Psoas muscle (tissue), 7 donors: ENCODE measurements at regions not wholly inside any gene's neighbourhood (a gene's known extent, or its start where the extent isn't known, plus 50 kb on each side); places are given as distances from the start of the nearest gene placed in this dataset.

Experiments used
- ATAC-seq, 4 donors: fragments of 200-7000 bp; cut with Tn5 transposase; one replicate each; pipeline ENCODE4 v1.9.1; 2020; ENCODE audit warnings: moderate library complexity in 3 of 4, mild to moderate bottlenecking in 2 of 4
- DNase-seq, 2 donors: peaks; one replicate each; pipeline ENCODE4 v3.0.0-alpha.2; 2020
- H3K27ac ChIP-seq: fragments of 200-600 bp; one replicate; pipeline ENCODE4 v1.8.0; 2022
- H3K27me3 ChIP-seq, 3 donors: fragments of 200-600 bp in 1 of 3; one replicate each; pipeline versions ENCODE4 v1.6.1 to v1.8.0; 2013 to 2022; ENCODE audit warnings: low read length in 2 of 3, mild to moderate bottlenecking in 2 of 3, moderate library complexity in 1 of 3; ENCODE audit not compliant: insufficient read depth in 3 of 3
- H3K36me3 ChIP-seq, 2 donors: fragments of 200-600 bp in 1 of 2; one replicate each; pipeline versions ENCODE4 v1.6.1 to v1.8.0; 2013 to 2022; ENCODE audit warnings: low read depth in 1 of 2, mild to moderate bottlenecking in 1 of 2, moderate library complexity in 1 of 2; ENCODE audit not compliant: insufficient read depth in 1 of 2
- H3K4me1 ChIP-seq: fragments of 200-600 bp; one replicate; pipeline ENCODE4 v1.8.0; 2022
- H3K4me3 ChIP-seq: fragments of 200-600 bp; one replicate; pipeline ENCODE4 v1.8.0; 2022; ENCODE audit warnings: mild to moderate bottlenecking
- H3K9me3 ChIP-seq: fragments of 200-600 bp; one replicate; pipeline ENCODE4 v1.8.0; 2022
- CTCF ChIP-seq: fragments of 200-600 bp; IDR thresholded peaks from one replicate; pipeline ENCODE4 v1.8.0; 2022; ENCODE audit warnings: antibody characterized with exemption
- WGBS, 3 donors: extraction: QIAGEN DNeasy Blood & Tissue Kit; methylation state at CpG; one replicate each; pipeline versions ENCODE4 v1.1.6 to v1.1.7; 2013; 5-methylcytosine and 5-hydroxymethylcytosine counted together
- intact Hi-C, 2 donors: fragments of 100-400 bp; cut with DNase I; formaldehyde crosslinking; loops; one replicate each; pipeline versions ENCODE4 v1.11.0 to v1.14.2; 2022
- donor health status: healthy with polysubstance abuse.
- donor health status: DM: no; HTN: no; CAD: no; lungs with moderate emphysema.
- donor health status: Bipolar disorder and iron deficiency.
- donor health status: healthy.
- donor health status: DM: yes; HTN: yes; CAD: no.
- donor health status: DM: no; HTN: no; CAD: no.
- donor health status: DM: yes; HTN: yes; CAD: no.

GRCh38 chr12:105459760-105460330 is 129.4 kb downstream of the C12orf75 start:
- intact Hi-C loops: no loop called here

DNA sequence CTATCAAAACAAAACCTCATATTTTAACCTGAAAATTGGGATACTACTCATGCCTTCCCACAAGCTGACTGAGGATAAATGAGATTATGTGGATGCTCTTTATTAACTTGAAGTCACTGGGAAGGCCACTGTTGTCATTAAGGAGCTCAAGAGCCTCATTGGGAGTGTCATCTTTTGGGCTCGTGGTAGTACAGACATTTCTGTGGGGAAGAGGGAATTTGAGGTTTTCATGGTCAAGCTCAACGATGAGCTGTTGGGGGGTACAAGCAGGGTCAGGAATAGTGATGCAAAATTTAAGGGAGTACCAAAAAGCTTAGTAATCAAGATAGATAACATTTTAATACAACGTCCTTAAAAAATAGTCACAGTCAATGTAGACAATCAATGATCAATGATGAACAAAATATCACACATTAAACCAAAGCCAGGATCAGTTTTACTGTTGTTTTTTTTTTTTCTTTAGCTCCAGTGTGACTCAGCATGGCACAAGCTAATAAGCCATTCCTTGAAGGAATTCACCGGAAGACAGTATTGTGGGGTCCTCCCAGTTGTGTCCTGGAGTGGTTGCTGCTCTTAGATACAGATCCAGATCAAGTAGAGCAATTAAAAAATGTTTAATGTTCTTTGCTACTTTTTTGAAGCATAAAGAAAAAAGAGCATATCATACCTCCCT is 130.9 kb downstream of the C12orf75 start:
- ATAC-seq (no peak), DNase-seq (no peak)
- Histone ChIP-seq H3K36me3 (no peaks in the 10 kb centered on the region), H3K4me3 (no peak overlapping the region), H3K4me1 (peaks cover 12% of the 10 kb centered on the region), H3K27me3 (no peaks in the 10 kb centered on the region), H3K9me3 (peaks cover 6% of the 10 kb centered on the region), H3K27ac (no peak overlapping the region)
- intact Hi-C loops: no loop called here
- TF ChIP-seq CTCF: no peak
- 89 to 92% (median 91%) methylated on average over 4 of the region's 4 CpGs for WGBS, 3 donors

More at GRCh38 chr12:105459760-105460330, 129.4 kb downstream of the C12orf75 start:
- H3K27ac ChIP-seq: no peak overlapping the region
- H3K4me3 ChIP-seq: no peak overlapping the region
- H3K9me3 ChIP-seq: peaks cover 6% of the 10 kb centered on the region
- peaks cover 12% of the 10 kb centered on the region for H3K4me1 ChIP-seq
- WGBS, 3 donors: 71 to 76% (median 74%) methylated on average over 6 of the region's 6 CpGs
- no peak for ATAC-seq
- H3K36me3 ChIP-seq: no peaks in the 10 kb centered on the region
- no peak for DNase-seq
- TF ChIP-seq CTCF: no peak
- H3K27me3 ChIP-seq: no peaks in the 10 kb centered on the region

DNA sequence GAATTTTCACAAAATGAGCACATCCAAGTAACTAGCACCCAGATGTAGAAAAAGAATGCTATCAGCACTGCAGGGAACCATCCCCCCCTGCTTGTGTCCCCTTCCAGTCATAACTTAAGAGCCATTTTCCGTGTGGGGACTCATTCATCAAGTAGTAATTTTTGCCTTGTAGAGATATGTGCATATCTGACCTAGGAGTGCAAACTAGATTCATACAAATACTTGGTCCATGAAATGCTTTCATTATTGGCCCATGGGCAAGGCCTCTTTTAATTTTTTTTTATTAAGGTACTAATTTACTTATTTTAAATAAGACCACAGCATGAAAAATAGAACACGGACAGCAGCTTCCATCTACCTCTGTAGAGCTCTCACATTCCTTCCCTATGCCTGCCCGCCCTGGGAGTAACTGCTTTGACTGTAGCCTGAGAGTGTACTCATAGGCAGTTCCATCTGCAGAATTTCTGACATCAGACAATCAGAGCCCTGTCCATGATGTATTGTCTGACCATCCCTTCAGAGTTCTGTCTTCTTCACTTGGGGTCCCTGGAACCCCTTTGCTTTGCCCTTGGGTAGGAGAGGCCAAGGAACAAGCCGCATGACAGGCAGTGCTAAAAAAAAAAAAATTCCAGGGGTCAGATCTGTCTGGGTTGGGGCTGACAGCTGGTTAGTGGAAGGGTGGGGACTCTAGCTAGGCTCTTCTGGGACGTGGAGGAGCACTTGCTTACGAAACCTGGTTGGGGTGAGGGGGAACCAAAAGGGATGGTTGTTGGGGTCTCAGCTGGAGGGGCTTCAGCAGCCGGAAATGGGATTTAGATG is 131.7 kb downstream of the C12orf75 start:
- H3K27me3 ChIP-seq: no peaks in the 10 kb centered on the region
- no peak for DNase-seq
- no peak for ATAC-seq
- peaks cover 6% of the 10 kb centered on the region for H3K9me3 ChIP-seq
- H3K27ac ChIP-seq: no peak overlapping the region
- TF ChIP-seq CTCF: no peak
- no peak overlapping the region for H3K4me3 ChIP-seq
- intact Hi-C loops: no loop called here
- H3K4me1 ChIP-seq: peaks cover 8% of the 10 kb centered on the region
- 91% methylated on average over 7 of the region's 7 CpGs for WGBS, 3 donors
- H3K36me3 ChIP-seq: no peaks in the 10 kb centered on the region

DNA sequence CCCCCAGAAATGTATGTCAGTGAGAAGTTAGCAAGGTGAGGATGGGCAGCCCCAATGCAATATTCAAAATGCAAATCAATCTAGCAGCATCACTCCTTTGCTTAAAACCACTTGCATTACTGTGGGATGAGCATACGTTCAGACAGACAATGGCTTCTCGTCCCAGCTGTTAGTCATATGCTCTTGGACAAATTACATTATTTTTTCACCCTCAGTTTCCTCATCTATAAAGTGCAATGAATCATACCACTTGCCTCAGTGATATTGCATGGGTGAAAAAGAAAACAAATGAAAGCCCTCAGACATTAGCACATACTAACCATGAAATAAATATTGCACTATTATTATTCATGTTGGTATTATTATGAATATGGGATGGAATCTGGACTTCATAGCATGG is 132.3 kb downstream of the C12orf75 start:
- WGBS, 3 donors: 94 to 98% (median 96%) methylated on average over 2 of the region's 2 CpGs
- DNase-seq (no peak), ATAC-seq (no peak)
- intact Hi-C loops: no loop called here
- no peak for TF ChIP-seq CTCF
- peaks cover 6% of the 10 kb centered on the region for H3K9me3 ChIP-seq
- H3K4me1 ChIP-seq: peaks cover under 1% of the 10 kb centered on the region
- H3K36me3 ChIP-seq: no peaks in the 10 kb centered on the region
- no peak overlapping the region for H3K4me3 ChIP-seq
- no peak overlapping the region for H3K27ac ChIP-seq
- no peaks in the 10 kb centered on the region for H3K27me3 ChIP-seq
